HG02973 (cell line): ENCODE measurements at regions not wholly inside any gene's neighbourhood (a gene's known extent, or its start where the extent isn't known, plus 50 kb on each side); places are given as distances from the start of the nearest gene placed in this dataset.

Experiments
- ATAC-seq: cut with Tn5 transposase; IDR thresholded peaks from one replicate; pipeline ENCODE4 v1.9.1; 2021; ENCODE audit warnings: moderate library complexity; ENCODE audit not compliant: unreplicated experiment

GRCh38 chr5:136811551-136811950, 446.2 kb upstream of the TRPC7 start:
- no peak for ATAC-seq

GRCh38 chr5:136811086-136811485, 445.7 kb upstream of the TRPC7 start:
- ATAC-seq: no peak

GRCh38 chr5:136810261-136810801, 445.0 kb upstream of the TRPC7 start:
- ATAC-seq: no peak

- ATAC-seq: no peak
Measured at GRCh38 chr5:136809382-136809781, 444.0 kb upstream of the TRPC7 start.

- no peak for ATAC-seq
Measured at GRCh38 chr5:136808756-136809155, 443.4 kb upstream of the TRPC7 start.

- ATAC-seq: no peak
Measured at GRCh38 chr5:136805466-136805865, 440.1 kb upstream of the TRPC7 start.

GRCh38 chr5:136802383-136802782, 437.0 kb upstream of the TRPC7 start:
- no peak for ATAC-seq

GRCh38 chr5:136799806-136800372, 434.5 kb upstream of the TRPC7 start:
- ATAC-seq: no peak

GRCh38 chr5:136793300-136793699, 428.0 kb upstream of the TRPC7 start:
- no peak for ATAC-seq

- no peak for ATAC-seq
Measured at GRCh38 chr5:136781464-136781863, 416.1 kb upstream of the TRPC7 start.

- ATAC-seq: no peak
Measured at GRCh38 chr5:136780518-136780917, 415.2 kb upstream of the TRPC7 start.

GRCh38 chr5:136776022-136776927, 410.9 kb upstream of the TRPC7 start:
- ATAC-seq: no peak

GRCh38 chr5:136772491-136772890, 407.1 kb upstream of the TRPC7 start:
- ATAC-seq: no peak

- peak; percentile 87 for ATAC-seq
Measured at GRCh38 chr5:136769900-136770684, 404.7 kb upstream of the TRPC7 start.

- ATAC-seq: no peak
Measured at GRCh38 chr5:136769093-136769492, 403.7 kb upstream of the TRPC7 start.

GRCh38 chr5:136768457-136768856, 403.1 kb upstream of the TRPC7 start:
- ATAC-seq: no peak

- ATAC-seq: no peak
Measured at GRCh38 chr5:136766456-136766855, 401.1 kb upstream of the TRPC7 start.

GRCh38 chr5:136764601-136765000, 399.3 kb upstream of the TRPC7 start:
- no peak for ATAC-seq

GRCh38 chr5:136763548-136763947, 398.2 kb upstream of the TRPC7 start:
- no peak for ATAC-seq

GRCh38 chr5:136754216-136754615, 388.9 kb upstream of the TRPC7 start:
- no peak for ATAC-seq

- ATAC-seq: no peak
Measured at GRCh38 chr5:136750224-136750862, 385.0 kb upstream of the TRPC7 start.
